K562 (cell line): ENCODE measurements at regions not wholly inside any gene's neighbourhood (a gene's known extent, or its start where the extent isn't known, plus 50 kb on each side); places are given as distances from the start of the nearest gene placed in this dataset.

Source experiments
- ATAC-seq: fragments of 200-7000 bp; cut with Tn5 transposase; 3 replicates; pipeline ENCODE4 v1.9.1; 2020; ENCODE audit warnings: moderate library complexity
- BruUV-seq: library from RNA; stranded (reverse); fragments of 400-500 nt; replicated peaks from 2 replicates; lab custom pipeline; 2021; lab: Mats Ljungman, UMichigan
- CTCF ChIA-PET: fragments of 300-600 bp; formaldehyde crosslinking; extraction: SDS; loops from one replicate; lab custom pipeline; 2021; ENCODE audit warnings: low intra/inter-chr PET ratio; lab: Yijun Ruan, JAX
- POLR2A ChIA-PET: fragments of 300-600, 350-650 bp; sonication (Branson Sonifier 250); formaldehyde crosslinking; extraction: SDS; loops from one replicate; lab custom pipeline; 2021; ENCODE audit warnings: antibody characterized with exemption, inconsistent platforms; lab: Yijun Ruan, JAX
- DNase-seq, 4 experiments: peaks; one replicate each; pipeline versions ENCODE4 v3.0.0 to v3.0.0-alpha.2; 2011 to 2018; ENCODE audit warnings: low spot score in 3 of 4, mixed read lengths in 3 of 4; ENCODE audit errors: extremely low read depth in 1 of 4
- FAIRE-seq: peaks from 2 replicates; lab custom pipeline; 2011; peaks lifted over from hg19 to GRCh38; lab: Jason Lieb, UNC
- H2AFZ ChIP-seq: 2 replicates; pipeline ENCODE4 v1.6.0; 2011; ENCODE audit warnings: low read depth, low read length, control low read depth, inconsistent platforms
- H3K27ac ChIP-seq: fragments of 200-600 bp; 3 replicates; pipeline ENCODE4 v1.8.0; 2011; ENCODE audit warnings: low read depth, mild to moderate bottlenecking, control low read depth, inconsistent platforms, low read length, moderate library complexity, mixed read lengths; ENCODE audit errors: extremely low read depth
- H3K27me3 ChIP-seq, 2 experiments: fragments of 300-600 bp in 1 of 2; 2 replicates in 1 of 2; 3 replicates in 1 of 2; pipeline versions ENCODE4 v1.6.0 to v1.8.0; 2011; ENCODE audit warnings: inconsistent platforms in 2 of 2, low read length in 2 of 2, mild to moderate bottlenecking in 1 of 2, mixed read lengths in 1 of 2, moderate library complexity in 1 of 2; ENCODE audit not compliant: control insufficient read depth in 2 of 2, insufficient read depth in 2 of 2
- H3K36me3 ChIP-seq: fragments of 300-600 bp; 3 replicates; pipeline ENCODE4 v1.8.0; 2011; ENCODE audit warnings: mild to moderate bottlenecking, low read length, inconsistent platforms; ENCODE audit not compliant: control insufficient read depth, insufficient read depth
- H3K4me1 ChIP-seq, 2 experiments: fragments of 200-600 bp in 1 of 2; replicated peaks in 1 of 2; 2 replicates in 1 of 2; 3 replicates in 1 of 2; pipeline versions ENCODE4 v1.5.1 to v1.8.0; 2011; ENCODE audit warnings: inconsistent platforms in 2 of 2, low read length in 2 of 2, mild to moderate bottlenecking in 1 of 2, mixed read lengths in 1 of 2, moderate library complexity in 1 of 2; ENCODE audit not compliant: control insufficient read depth in 2 of 2, insufficient read depth in 2 of 2
- H3K4me2 ChIP-seq: 2 replicates; pipeline ENCODE4 v1.6.1; 2011; ENCODE audit warnings: low read length, control low read depth, inconsistent platforms, mixed read lengths; ENCODE audit not compliant: insufficient read depth
- H3K4me3 ChIP-seq: fragments of 200-600 bp; sonication (generic), shearing (Covaris generic); 2 replicates; pipeline ENCODE4 v1.5.1; 2016; ENCODE audit warnings: control low read depth, inconsistent platforms
- H3K79me2 ChIP-seq: fragments of 200-600 bp; 3 replicates; pipeline ENCODE4 v1.8.0; 2011; ENCODE audit warnings: low read length, inconsistent platforms; ENCODE audit not compliant: control insufficient read depth, insufficient read depth
- H3K9ac ChIP-seq, 2 experiments: 2 replicates each; pipeline versions ENCODE4 v1.6.0 to v1.6.1; 2011; ENCODE audit warnings: low read depth in 2 of 2, low read length in 2 of 2, control low read depth in 1 of 2, inconsistent platforms in 1 of 2, mild to moderate bottlenecking in 1 of 2, mixed read lengths in 1 of 2; ENCODE audit not compliant: insufficient read depth in 1 of 2
- H3K9me1 ChIP-seq: one replicate; pipeline ENCODE4 v1.6.0; 2011; ENCODE audit warnings: inconsistent platforms, mild to moderate bottlenecking, low read length, moderate library complexity; ENCODE audit not compliant: control insufficient read depth, insufficient read depth
- H3K9me3 ChIP-seq: replicated peaks from 2 replicates; pipeline ENCODE4 v1.5.1; 2011; ENCODE audit warnings: low read depth, low read length, inconsistent platforms; ENCODE audit not compliant: control insufficient read depth, insufficient read depth
- H4K20me1 ChIP-seq: replicated peaks from 2 replicates; pipeline ENCODE4 v1.6.1; 2011; ENCODE audit warnings: low read length, inconsistent platforms, mixed read lengths; ENCODE audit not compliant: control insufficient read depth, insufficient read depth
- ATF1 ChIP-seq, 2 experiments: fragments of 450-650 bp in 1 of 2; IDR thresholded peaks; 2 replicates each; pipeline ENCODE4 v1.6.1; 2016; ENCODE audit warnings: missing compliant biosample characterization in 1 of 2, missing genetic modification characterization in 1 of 2
- BRD9 ChIP-seq: fragments of 450-650 bp; IDR thresholded peaks from 2 replicates; pipeline ENCODE4 v1.6.1; 2018; ENCODE audit warnings: low read depth; ENCODE audit not compliant: partially characterized antibody
- CTBP1 ChIP-seq: fragments of 450-650 bp; IDR thresholded peaks from 2 replicates; pipeline ENCODE4 v1.6.1; 2016; ENCODE audit warnings: borderline replicate concordance
- EP400 ChIP-seq: fragments of 450-650 bp; IDR thresholded peaks from 2 replicates; pipeline ENCODE4 v1.6.1; 2017; ENCODE audit warnings: antibody characterized with exemption, mild to moderate bottlenecking, moderate library complexity
- ETS2 ChIP-seq: IDR thresholded peaks from 2 replicates; pipeline ENCODE4 v1.6.1; 2016; ENCODE audit warnings: borderline replicate concordance, missing genetic modification characterization, mild to moderate bottlenecking, moderate library complexity, missing compliant biosample characterization; ENCODE audit not compliant: poor library complexity, severe bottlenecking
- FOSL1 ChIP-seq: fragments of 200-800 bp; sonication (Bioruptor generic); conservative IDR thresholded peaks from 2 replicates; pipeline ENCODE4 v1.6.1; 2016; ENCODE audit warnings: missing genetic modification characterization, missing compliant biosample characterization
- GABPB1 ChIP-seq: sonication (generic); formaldehyde crosslinking; IDR thresholded peaks from 2 replicates; pipeline ENCODE4 v1.8.0; 2022; ENCODE audit warnings: mild to moderate bottlenecking, missing genetic modification reagents
- HDAC3 ChIP-seq: fragments of 450-650 bp; IDR thresholded peaks from 2 replicates; pipeline ENCODE4 v1.6.1; 2018; ENCODE audit warnings: borderline replicate concordance, mild to moderate bottlenecking, moderate library complexity; ENCODE audit not compliant: partially characterized antibody
- HSF4 ChIP-seq: fragments of 250-450 bp; sonication (Bioruptor Pico); IDR thresholded peaks from 2 replicates; pipeline ENCODE4 v2.1.2; 2022; ENCODE audit warnings: mild to moderate bottlenecking, moderate library complexity, borderline replicate concordance
- NELFE ChIP-seq: IDR thresholded peaks from 2 replicates; pipeline ENCODE4 v1.6.1; 2011; ENCODE audit warnings: mild to moderate bottlenecking; ENCODE audit not compliant: insufficient read depth, insufficient read length
- PHB ChIP-seq: fragments of 250-450 bp; sonication (Bioruptor Pico); IDR thresholded peaks from 2 replicates; pipeline ENCODE4 v1.5.0; 2021
- PRPF4 ChIP-seq: fragments of 200-400 bp; formaldehyde crosslinking; IDR thresholded peaks from one replicate; pipeline ENCODE4 v1.6.1; 2017; ENCODE audit warnings: low read length, low read depth, mild to moderate bottlenecking; ENCODE audit not compliant: insufficient read depth, poor library complexity, severe bottlenecking
- SIN3B ChIP-seq: fragments of 450-650 bp; IDR thresholded peaks from 2 replicates; pipeline ENCODE4 v1.6.1; 2017; ENCODE audit warnings: low read depth, mild to moderate bottlenecking, moderate library complexity
- SMAD2 ChIP-seq: fragments of 150-350 bp; IDR thresholded peaks from 2 replicates; pipeline ENCODE4 v1.6.1; 2014; ENCODE audit warnings: low read depth, mild to moderate bottlenecking, low read length
- SOX6 ChIP-seq: fragments of 450-650 bp; IDR thresholded peaks from 2 replicates; pipeline ENCODE4 v1.6.1; 2014; ENCODE audit warnings: mild to moderate bottlenecking
- TAL1 ChIP-seq: fragments of 450-650 bp; IDR thresholded peaks from 2 replicates; pipeline ENCODE4 v1.6.1; 2016; ENCODE audit warnings: mild to moderate bottlenecking
- ZNF507 ChIP-seq: conservative IDR thresholded peaks from 2 replicates; pipeline ENCODE4 v1.6.1; 2017; ENCODE audit warnings: missing genetic modification characterization, missing compliant biosample characterization
- WGBS: fragments of 100-300 bp; shearing (Covaris generic); methylation state at CpG from one replicate; pipeline ENCODE4 v1.1.6; 2016; ENCODE audit warnings: low coverage, mixed read lengths; ENCODE audit not compliant: insufficient coverage; ENCODE audit errors: missing lambda C conversion rate; 5-methylcytosine and 5-hydroxymethylcytosine counted together
- in situ Hi-C: fragments of 300-500 bp; cut with MboI; formaldehyde crosslinking; loops from 4 replicates; pipeline ENCODE4 v1.15.0; 2018; ENCODE audit warnings: inconsistent platforms, mixed read lengths
- intact Hi-C: fragments of 100-400 bp; cut with micrococcal nuclease; formaldehyde crosslinking; loops from 2 replicates; pipeline ENCODE4 v1.14.2; 2022
- TF ChIP-seq, protein P1 (sequence below): fragments of 450-650 bp; IDR thresholded peaks from 2 replicates; pipeline ENCODE4 v1.6.1; 2016; ENCODE audit warnings: low read depth, mild to moderate bottlenecking, moderate library complexity
- TF ChIP-seq, protein P2 (sequence below): fragments of 450-650 bp; formaldehyde crosslinking; IDR thresholded peaks from 2 replicates; pipeline ENCODE4 v1.4.0; 2020; ENCODE audit warnings: mild to moderate bottlenecking, mixed read lengths
- TF ChIP-seq, protein P3 (sequence below), 2 experiments: fragments of 450-650 bp in 1 of 2; sonication (generic) in 1 of 2; formaldehyde crosslinking in 1 of 2; IDR thresholded peaks in 1 of 2; conservative IDR thresholded peaks in 1 of 2; 2 replicates each; pipeline versions ENCODE4 v1.6.1 to v1.8.1; 2016 to 2023; ENCODE audit warnings: mild to moderate bottlenecking in 2 of 2, moderate library complexity in 2 of 2, inconsistent platforms in 1 of 2, missing genetic modification reagents in 1 of 2

DNA sequence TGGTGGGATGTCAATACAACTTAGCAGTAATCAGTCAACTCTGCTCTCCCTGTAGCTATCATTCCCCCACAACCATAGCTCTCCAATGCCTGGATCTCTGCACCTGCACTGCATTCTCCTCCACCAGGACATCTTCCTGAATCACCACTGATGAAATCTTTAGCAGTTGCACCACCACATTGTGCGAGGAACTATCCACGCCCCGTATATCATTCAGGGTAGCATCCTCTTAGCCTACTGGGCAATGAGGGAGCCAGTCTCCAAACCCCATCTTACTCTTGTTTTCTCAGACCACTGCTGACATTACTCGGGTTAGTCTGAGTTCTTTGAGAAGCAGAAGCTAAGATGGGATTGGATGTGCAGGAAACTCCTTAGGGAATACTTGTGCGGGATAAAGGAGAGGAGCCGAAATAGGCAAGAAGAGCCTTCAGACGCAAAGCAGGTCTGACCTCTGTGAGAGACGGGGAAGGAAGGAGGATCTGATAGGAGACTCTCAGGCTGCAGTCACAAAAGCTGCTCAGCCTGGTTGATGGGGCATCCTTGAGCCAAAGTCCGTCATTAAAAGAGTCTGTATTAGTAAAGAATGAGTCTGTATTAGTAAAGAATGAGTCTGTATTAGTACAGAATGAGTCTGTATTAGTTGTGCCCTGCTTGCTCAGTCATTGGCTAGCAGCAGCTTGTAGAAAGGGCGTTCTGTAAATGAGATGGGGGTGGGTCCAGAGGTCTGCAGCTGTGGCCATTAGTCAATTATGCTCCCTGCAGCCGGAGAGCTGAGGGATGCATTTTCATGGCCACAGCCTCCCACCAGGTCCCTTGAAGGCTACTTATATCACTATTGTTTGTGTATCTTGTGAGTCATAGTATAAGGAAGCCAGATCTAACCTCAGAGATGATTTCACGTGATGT, 49.6 kb upstream of the RASSF3 start:
- H3K4me2 ChIP-seq: no peak overlapping the region
- WGBS: 4% methylated on average over 12 of the region's 12 CpGs
- CTCF ChIA-PET: no interaction called here
- no peak overlapping the region for H3K4me3 ChIP-seq
- H3K27me3 ChIP-seq: peaks cover 15 to 30% of the 10 kb centered on the region in 2 experiments; a peak in 4 of 5 replicates
- POLR2A ChIA-PET: interaction anchor here (3.3 kb wide), 1 partner anchor 10 kb away, joined by 11 read pairs; no protein-coding TSS in a partner anchor
- peak in 1 of 4 experiments; percentile 14 for DNase-seq
- no peaks in the 10 kb centered on the region for H3K9me3 ChIP-seq
- no peak overlapping the region for H3K27ac ChIP-seq
- in situ Hi-C loops: no loop called here
- ATAC-seq: peak; percentile 55
- H2AFZ ChIP-seq: no peak overlapping the region
- H4K20me1 ChIP-seq: no peaks in the 10 kb centered on the region
- no peaks in the 10 kb centered on the region for H3K9me1 ChIP-seq
- intact Hi-C loops: no loop called here
- no TSS peak for BruUV-seq
- no peak for FAIRE-seq
- H3K9ac ChIP-seq: no peak overlapping the region
- no peaks in the 10 kb centered on the region for H3K4me1 ChIP-seq
- H3K79me2 ChIP-seq: no peaks in the 10 kb centered on the region
- H3K36me3 ChIP-seq: no peaks in the 10 kb centered on the region
- TF ChIP-seq ZNF507 (tag) (no peak), BRD9 (no peak), HSF4 (CRISPR knock-in tag) (no peak), ETS2 (tag) (no peak), CTBP1 (no peak), HDAC3 (no peak), FOSL1 (peak; percentile 73), PHB (CRISPR knock-in tag) (no peak), SOX6 (0 out of 2 replicates have a peak, but pooled peaks have one; percentile 27), PRPF4 (no peak), NELFE (no peak), SMAD2 (no peak), TAL1 (no peak), ATF1 (CRISPR knock-in tag; IDR thresholded peaks at IDR 0.05) (no peak), ATF1 (tag; IDR thresholded peaks at IDR 0.05) (no peak), EP400 (no peak), SIN3B (no peak), GABPB1 (CRISPR knock-in tag) (no peak)
- TF ChIP-seq, protein P1, sequence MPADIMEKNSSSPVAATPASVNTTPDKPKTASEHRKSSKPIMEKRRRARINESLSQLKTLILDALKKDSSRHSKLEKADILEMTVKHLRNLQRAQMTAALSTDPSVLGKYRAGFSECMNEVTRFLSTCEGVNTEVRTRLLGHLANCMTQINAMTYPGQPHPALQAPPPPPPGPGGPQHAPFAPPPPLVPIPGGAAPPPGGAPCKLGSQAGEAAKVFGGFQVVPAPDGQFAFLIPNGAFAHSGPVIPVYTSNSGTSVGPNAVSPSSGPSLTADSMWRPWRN: no peak
- TF ChIP-seq, protein P2, sequence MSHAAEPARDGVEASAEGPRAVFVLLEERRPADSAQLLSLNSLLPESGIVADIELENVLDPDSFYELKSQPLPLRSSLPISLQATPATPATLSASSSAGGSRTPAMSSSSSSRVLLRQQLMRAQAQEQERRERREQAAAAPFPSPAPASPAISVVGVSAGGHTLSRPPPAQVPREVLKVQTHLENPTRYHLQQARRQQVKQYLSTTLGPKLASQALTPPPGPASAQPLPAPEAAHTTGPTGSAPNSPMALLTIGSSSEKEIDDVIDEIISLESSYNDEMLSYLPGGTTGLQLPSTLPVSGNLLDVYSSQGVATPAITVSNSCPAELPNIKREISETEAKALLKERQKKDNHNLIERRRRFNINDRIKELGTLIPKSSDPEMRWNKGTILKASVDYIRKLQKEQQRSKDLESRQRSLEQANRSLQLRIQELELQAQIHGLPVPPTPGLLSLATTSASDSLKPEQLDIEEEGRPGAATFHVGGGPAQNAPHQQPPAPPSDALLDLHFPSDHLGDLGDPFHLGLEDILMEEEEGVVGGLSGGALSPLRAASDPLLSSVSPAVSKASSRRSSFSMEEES (CRISPR knock-in tag): no peak
- TF ChIP-seq, protein P3, sequence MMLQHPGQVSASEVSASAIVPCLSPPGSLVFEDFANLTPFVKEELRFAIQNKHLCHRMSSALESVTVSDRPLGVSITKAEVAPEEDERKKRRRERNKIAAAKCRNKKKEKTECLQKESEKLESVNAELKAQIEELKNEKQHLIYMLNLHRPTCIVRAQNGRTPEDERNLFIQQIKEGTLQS (IDR thresholded peaks at IDR 0.05): peak; percentile 74
- TF ChIP-seq, protein P3 (CRISPR knock-in tag; conservative IDR thresholded peaks at IDR 0.05): no peak
